ENCODE measurements at regions not wholly inside any gene's neighbourhood (a gene's known extent, or its start where the extent isn't known, plus 50 kb on each side); places are given as distances from the start of the nearest gene placed in this dataset.

- DNase-seq, result no peak
- no peaks in the 10 kb centered on the region for H3K36me3 ChIP-seq
- TF ChIP-seq POLR2AphosphoS5 (IDR thresholded peaks at IDR 0.05), result no peak
- TF ChIP-seq POLR2A (IDR thresholded peaks at IDR 0.05), result no peak
- no peak for TF ChIP-seq EP300 (IDR thresholded peaks at IDR 0.05)
- TF ChIP-seq CTCF (IDR thresholded peaks at IDR 0.05), result no peak
- ATAC-seq (ENCODE audit: low FRiP score in 2 of 2), result no peak
- peaks cover 0 to 6% (median 3%) of the 10 kb centered on the region in 4 donors for H3K9me3 ChIP-seq
- H3K4me3 ChIP-seq, result no peak overlapping the region
- no peaks in the 10 kb centered on the region for H3K4me1 ChIP-seq
- H3K27ac ChIP-seq, result no peak overlapping the region
- H3K27me3 ChIP-seq, result no peaks in the 10 kb centered on the region
- WGBS, 2 donors, result 31 to 37% methylated on average over 4 of the region's 4 CpGs
Measured at GRCh38 chr1:95408507-95409136, 174.6 kb downstream of the RWDD3 start.

GRCh38 chr1:95409276-95409675 lies 175.3 kb downstream of the RWDD3 start:
- H3K27me3 ChIP-seq, result no peaks in the 10 kb centered on the region
- 38 to 53% methylated on average over 1 of the region's 1 CpG for WGBS, 2 donors
- no peaks in the 10 kb centered on the region for H3K36me3 ChIP-seq

GRCh38 chr1:95409901-95410300 lies 175.9 kb downstream of the RWDD3 start:
- Histone ChIP-seq H3K4me3 (no peak overlapping the region), H3K9me3 (peaks cover 0 to 3% (median under 1%) of the 10 kb centered on the region in 4 donors), H3K27ac (no peak overlapping the region), H3K4me1 (no peaks in the 10 kb centered on the region), H3K36me3 (no peaks in the 10 kb centered on the region), H3K27me3 (no peaks in the 10 kb centered on the region)
- DNase-seq (no peak), ATAC-seq (ENCODE audit: low FRiP score in 2 of 2) (no peak)
- WGBS, 2 donors, result 71 to 77% methylated on average over 3 of the region's 3 CpGs
- TF ChIP-seq EP300 (IDR thresholded peaks at IDR 0.05) (no peak), POLR2AphosphoS5 (IDR thresholded peaks at IDR 0.05) (no peak), CTCF (IDR thresholded peaks at IDR 0.05) (no peak), POLR2A (IDR thresholded peaks at IDR 0.05) (no peak)

More at GRCh38 chr1:95409276-95409675, 175.3 kb downstream of the RWDD3 start:
- Histone ChIP-seq H3K27ac (no peak overlapping the region), H3K4me3 (no peak overlapping the region), H3K4me1 (no peaks in the 10 kb centered on the region), H3K9me3 (peaks cover 0 to 6% (median 2%) of the 10 kb centered on the region in 4 donors)
- TF ChIP-seq CTCF (IDR thresholded peaks at IDR 0.05), result no peak
- TF ChIP-seq EP300 (IDR thresholded peaks at IDR 0.05), result no peak
- no peak for TF ChIP-seq POLR2A (IDR thresholded peaks at IDR 0.05)
- TF ChIP-seq POLR2AphosphoS5 (IDR thresholded peaks at IDR 0.05), result no peak
- DNase-seq (no peak), ATAC-seq (ENCODE audit: low FRiP score in 2 of 2) (no peak)

- DNase-seq (no peak), ATAC-seq (ENCODE audit: low FRiP score in 2 of 2) (no peak)
- Histone ChIP-seq H3K4me1 (no peaks in the 10 kb centered on the region), H3K9me3 (no peaks in the 10 kb centered on the region), H3K36me3 (no peaks in the 10 kb centered on the region), H3K4me3 (no peak overlapping the region), H3K27ac (no peak overlapping the region), H3K27me3 (no peaks in the 10 kb centered on the region)
- TF ChIP-seq CTCF (IDR thresholded peaks at IDR 0.05) (no peak), POLR2A (IDR thresholded peaks at IDR 0.05) (no peak)
Measured at GRCh38 chr1:95415146-95415545, 181.1 kb downstream of the RWDD3 start.

- Histone ChIP-seq H3K27ac (no peak overlapping the region), H3K9me3 (no peaks in the 10 kb centered on the region), H3K4me1 (no peaks in the 10 kb centered on the region), H3K27me3 (no peaks in the 10 kb centered on the region), H3K4me3 (no peak overlapping the region), H3K36me3 (no peaks in the 10 kb centered on the region)
- DNase-seq, result no peak
- no peak for ATAC-seq (ENCODE audit: low FRiP score in 2 of 2)
- 40 to 61% methylated on average over 1 of the region's 1 CpG for WGBS, 2 donors
- no peak for TF ChIP-seq EP300 (IDR thresholded peaks at IDR 0.05)
- no peak for TF ChIP-seq CTCF (IDR thresholded peaks at IDR 0.05)
- no peak for TF ChIP-seq POLR2A (IDR thresholded peaks at IDR 0.05)
- no peak for TF ChIP-seq POLR2AphosphoS5 (IDR thresholded peaks at IDR 0.05)
Measured at GRCh38 chr1:95426772-95427171, 192.8 kb downstream of the RWDD3 start.

Data from upper lobe of left lung (tissue), 6 donors.